Caki2 (cell line): ENCODE measurements at regions not wholly inside any gene's neighbourhood (a gene's known extent, or its start where the extent isn't known, plus 50 kb on each side); places are given as distances from the start of the nearest gene placed in this dataset.

ENCODE experiments used
- DNase-seq: peaks from one replicate; pipeline ENCODE4 v3.0.0-alpha.2; 2015; ENCODE audit warnings: low read depth
- in situ Hi-C: cut with HindIII; loops from 2 replicates; pipeline ENCODE4 v1.10.0; 2016; ENCODE audit warnings: low sequenced_read_pairs, low pct_unique_long_range_greater_than_20kb, mixed read lengths

- in situ Hi-C loops: no loop called here
- no peak for DNase-seq
These were observed 182.5 kb upstream of the OBI1 start for GRCh38 chr13:78841358-78841963.

GRCh38 chr13:78836238-78836784 is 177.4 kb upstream of the OBI1 start:
- no peak for DNase-seq
- in situ Hi-C loops: no loop called here

- DNase-seq: no peak
- in situ Hi-C loops: no loop called here
These were observed 173.5 kb upstream of the OBI1 start for GRCh38 chr13:78832461-78832860.

GRCh38 chr13:78830508-78830907 is 171.6 kb upstream of the OBI1 start:
- DNase-seq: no peak
- in situ Hi-C loops: no loop called here

- in situ Hi-C loops: no loop called here
- no peak for DNase-seq
These were observed 170.9 kb upstream of the OBI1 start for GRCh38 chr13:78829821-78830220.

GRCh38 chr13:78827471-78827870 is 168.5 kb upstream of the OBI1 start:
- in situ Hi-C loops: no loop called here
- no peak for DNase-seq

GRCh38 chr13:78826936-78827335 is 168.0 kb upstream of the OBI1 start:
- no peak for DNase-seq
- in situ Hi-C loops: no loop called here

GRCh38 chr13:78826312-78826711 is 167.4 kb upstream of the OBI1 start:
- DNase-seq: no peak
- in situ Hi-C loops: no loop called here

- in situ Hi-C loops: no loop called here
- no peak for DNase-seq
These were observed 161.6 kb upstream of the OBI1 start for GRCh38 chr13:78820541-78820940.

- in situ Hi-C loops: no loop called here
- no peak for DNase-seq
These were observed 157.6 kb upstream of the OBI1 start for GRCh38 chr13:78816592-78816991.

GRCh38 chr13:78816154-78816553 is 157.2 kb upstream of the OBI1 start:
- DNase-seq: no peak
- in situ Hi-C loops: no loop called here

GRCh38 chr13:78806457-78806856 is 147.5 kb upstream of the OBI1 start:
- in situ Hi-C loops: no loop called here
- no peak for DNase-seq

GRCh38 chr13:78802912-78803311 is 144.0 kb upstream of the OBI1 start:
- no peak for DNase-seq
- in situ Hi-C loops: no loop called here

- no peak for DNase-seq
- in situ Hi-C loops: no loop called here
These were observed 128.2 kb upstream of the OBI1 start for GRCh38 chr13:78787190-78787589.

- DNase-seq: no peak
- in situ Hi-C loops: no loop called here
These were observed 127.5 kb upstream of the OBI1 start for GRCh38 chr13:78786459-78786858.

- in situ Hi-C loops: no loop called here
These were observed 126.8 kb upstream of the OBI1 start for GRCh38 chr13:78785764-78786163.

GRCh38 chr13:78784014-78784750 is 125.2 kb upstream of the OBI1 start:
- in situ Hi-C loops: no loop called here
- DNase-seq: no peak

More at GRCh38 chr13:78785764-78786163, 126.8 kb upstream of the OBI1 start:
- no peak for DNase-seq

GRCh38 chr13:78780708-78781107 is 121.8 kb upstream of the OBI1 start:
- in situ Hi-C loops: no loop called here
- no peak for DNase-seq

GRCh38 chr13:78779608-78780007 is 120.7 kb upstream of the OBI1 start:
- DNase-seq: no peak
- in situ Hi-C loops: no loop called here

- no peak for DNase-seq
- in situ Hi-C loops: no loop called here
These were observed 119.0 kb upstream of the OBI1 start for GRCh38 chr13:78777976-78778375.
